Body of pancreas (tissue), 4 donors: ENCODE measurements at regions not wholly inside any gene's neighbourhood (a gene's known extent, or its start where the extent isn't known, plus 50 kb on each side); places are given as distances from the start of the nearest gene placed in this dataset.

Source experiments
- ATAC-seq: fragments of 150-250 bp; one replicate; pipeline ENCODE4 v1.9.1; 2016
- DNase-seq, 4 donors: peaks; one replicate each; pipeline ENCODE4 v3.0.0-alpha.2; 2019
- H3K27ac ChIP-seq, 4 donors: fragments of 200-600 bp; sonication (generic); 1 replicate in 3 of 4; 2 replicates in 1 of 4; pipeline versions ENCODE4 v1.5.1 to v1.6.1; 2016 to 2019; ENCODE audit warnings: mild to moderate bottlenecking in 1 of 4, mixed read lengths in 1 of 4, moderate library complexity in 1 of 4
- H3K27me3 ChIP-seq, 2 donors: fragments of 200-600 bp; sonication (generic); one replicate each; pipeline ENCODE4 v1.6.0; 2016; ENCODE audit warnings: mild to moderate bottlenecking in 1 of 2
- H3K36me3 ChIP-seq, 2 donors: fragments of 200-600 bp; sonication (generic); replicated peaks in 1 of 2; 2 replicates each; pipeline ENCODE4 v1.5.1; 2016; ENCODE audit warnings: low read depth in 2 of 2; ENCODE audit not compliant: insufficient read depth in 1 of 2
- H3K4me1 ChIP-seq: fragments of 200-600 bp; sonication (generic); one replicate; pipeline ENCODE4 v1.6.0; 2016
- H3K4me3 ChIP-seq, 2 donors: fragments of 200-600 bp; sonication (generic); 1 replicate in 1 of 2; 2 replicates in 1 of 2; pipeline ENCODE4 v1.5.1; 2016 to 2019
- H3K9me3 ChIP-seq, 3 donors: fragments of 200-600 bp; sonication (generic); 1 replicate in 2 of 3; 2 replicates in 1 of 3; pipeline ENCODE4 v1.5.1; 2016
- CTCF ChIP-seq, 7 experiments: fragments of 450-650 bp in 4 of 7; fragments of 200-600 bp in 3 of 7; sonication (generic) in 3 of 7; IDR thresholded peaks; one replicate each; pipeline ENCODE4 v1.5.1; 2016 to 2019; ENCODE audit warnings: antibody characterized with exemption in 7 of 7
- POLR2A ChIP-seq, 3 donors: fragments of 450-650 bp; IDR thresholded peaks; one replicate each; pipeline ENCODE4 v1.6.1; 2016; ENCODE audit warnings: antibody characterized with exemption in 3 of 3, mild to moderate bottlenecking in 2 of 3
- WGBS, 2 donors: methylation state at CpG; one replicate each; pipeline ENCODE4 v1.1.5; 2017; 5-methylcytosine and 5-hydroxymethylcytosine counted together
- intact Hi-C: fragments of 100-400 bp; cut with DNase I; formaldehyde crosslinking; loops from one replicate; pipeline ENCODE4 v1.15.1; 2023

GRCh38 chr16:73771196-73772064 lies 525.2 kb upstream of the PSMD7 start:
- TF ChIP-seq POLR2A (IDR thresholded peaks at IDR 0.05) = no peak
- no peak for TF ChIP-seq CTCF (IDR thresholded peaks at IDR 0.05)
- Histone ChIP-seq H3K27ac (no peak overlapping the region), H3K36me3 (no peaks in the 10 kb centered on the region), H3K4me3 (no peak overlapping the region), H3K27me3 (no peaks in the 10 kb centered on the region), H3K9me3 (no peaks in the 10 kb centered on the region), H3K4me1 (no peaks in the 10 kb centered on the region)
- DNase-seq = no peak
- 83 to 85% methylated on average over 3 to 4 of the region's 4 CpGs for WGBS, 2 donors
- no peak for ATAC-seq
- intact Hi-C loops = no loop called here

GRCh38 chr16:73768786-73769203 lies 527.8 kb upstream of the PSMD7 start:
- Histone ChIP-seq H3K27me3 (no peaks in the 10 kb centered on the region), H3K4me3 (no peak overlapping the region), H3K9me3 (no peaks in the 10 kb centered on the region), H3K4me1 (no peaks in the 10 kb centered on the region), H3K27ac (no peak overlapping the region), H3K36me3 (no peaks in the 10 kb centered on the region)
- WGBS, 2 donors = 35 to 52% methylated on average over 3 of the region's 3 CpGs
- peak in 2 of 4 donors; percentile 3 to 21 for DNase-seq
- TF ChIP-seq CTCF (IDR thresholded peaks at IDR 0.05) (no peak), POLR2A (IDR thresholded peaks at IDR 0.05) (no peak)
- intact Hi-C loops = no loop called here
- ATAC-seq = no peak

GRCh38 chr16:73764321-73764720 lies 532.3 kb upstream of the PSMD7 start:
- Histone ChIP-seq H3K9me3 (peaks cover 0 to 3% (median 0%) of the 10 kb centered on the region in 3 donors), H3K36me3 (no peaks in the 10 kb centered on the region), H3K27me3 (no peaks in the 10 kb centered on the region), H3K4me3 (no peak overlapping the region), H3K4me1 (no peaks in the 10 kb centered on the region), H3K27ac (no peak overlapping the region)
- no peak for TF ChIP-seq CTCF (IDR thresholded peaks at IDR 0.05)
- 45 to 49% methylated on average over 4 of the region's 4 CpGs for WGBS, 2 donors
- DNase-seq (no peak), ATAC-seq (no peak)
- intact Hi-C loops = no loop called here

GRCh38 chr16:73756289-73757178 lies 540.1 kb upstream of the PSMD7 start:
- Histone ChIP-seq H3K4me1 (no peaks in the 10 kb centered on the region), H3K27me3 (no peaks in the 10 kb centered on the region), H3K9me3 (peaks cover 0 to 8% (median 0%) of the 10 kb centered on the region in 3 donors), H3K27ac (no peak overlapping the region), H3K36me3 (no peaks in the 10 kb centered on the region), H3K4me3 (no peak overlapping the region)
- 68 to 73% methylated on average over 16 of the region's 16 CpGs for WGBS, 2 donors
- DNase-seq (no peak), ATAC-seq (no peak)
- no peak for TF ChIP-seq CTCF (IDR thresholded peaks at IDR 0.05)
- TF ChIP-seq POLR2A (IDR thresholded peaks at IDR 0.05) = no peak
- intact Hi-C loops = no loop called here
